ENCODE measurements at regions not wholly inside any gene's neighbourhood (a gene's known extent, or its start where the extent isn't known, plus 50 kb on each side); places are given as distances from the start of the nearest gene placed in this dataset.
A peak's percentile ranks its signal among the peaks of the same experiment; 100 is the strongest.
"Not testable (repeated sequence)": the region's sequence is repeated elsewhere in the genome, so short reads cannot be mapped to it uniquely, and the experiment has no call there.

DNA sequence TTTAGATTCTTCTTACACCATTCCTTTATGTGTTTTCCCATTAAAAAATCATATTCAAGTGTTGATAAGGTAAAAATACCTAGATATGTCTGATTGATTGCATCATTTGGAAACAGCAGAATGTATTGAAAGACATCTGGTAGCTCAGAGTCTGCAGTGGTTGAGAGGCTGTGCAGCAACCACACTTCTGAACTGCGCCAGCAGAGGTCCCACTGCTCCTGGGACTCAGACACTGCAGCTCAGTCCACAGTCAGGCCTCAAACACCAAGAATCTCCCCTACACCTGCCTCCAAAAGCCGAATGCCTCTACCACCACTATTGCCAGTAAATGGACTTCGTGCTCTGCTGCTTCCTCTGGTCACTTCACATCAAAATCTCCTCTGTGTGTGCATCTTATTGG is 176.9 kb upstream of the LMCD1 start:
- TF ChIP-seq, protein P1, sequence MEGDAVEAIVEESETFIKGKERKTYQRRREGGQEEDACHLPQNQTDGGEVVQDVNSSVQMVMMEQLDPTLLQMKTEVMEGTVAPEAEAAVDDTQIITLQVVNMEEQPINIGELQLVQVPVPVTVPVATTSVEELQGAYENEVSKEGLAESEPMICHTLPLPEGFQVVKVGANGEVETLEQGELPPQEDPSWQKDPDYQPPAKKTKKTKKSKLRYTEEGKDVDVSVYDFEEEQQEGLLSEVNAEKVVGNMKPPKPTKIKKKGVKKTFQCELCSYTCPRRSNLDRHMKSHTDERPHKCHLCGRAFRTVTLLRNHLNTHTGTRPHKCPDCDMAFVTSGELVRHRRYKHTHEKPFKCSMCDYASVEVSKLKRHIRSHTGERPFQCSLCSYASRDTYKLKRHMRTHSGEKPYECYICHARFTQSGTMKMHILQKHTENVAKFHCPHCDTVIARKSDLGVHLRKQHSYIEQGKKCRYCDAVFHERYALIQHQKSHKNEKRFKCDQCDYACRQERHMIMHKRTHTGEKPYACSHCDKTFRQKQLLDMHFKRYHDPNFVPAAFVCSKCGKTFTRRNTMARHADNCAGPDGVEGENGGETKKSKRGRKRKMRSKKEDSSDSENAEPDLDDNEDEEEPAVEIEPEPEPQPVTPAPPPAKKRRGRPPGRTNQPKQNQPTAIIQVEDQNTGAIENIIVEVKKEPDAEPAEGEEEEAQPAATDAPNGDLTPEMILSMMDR (IDR thresholded peaks at IDR 0.05; ENCODE audit: control insufficient read depth, extremely low read depth, insufficient read depth): peak; percentile 47
- no peak for DNase-seq (ENCODE audit: low read depth)
- H3K4me3 ChIP-seq (ENCODE audit: low read depth, low read length): no peak overlapping the region

DNA sequence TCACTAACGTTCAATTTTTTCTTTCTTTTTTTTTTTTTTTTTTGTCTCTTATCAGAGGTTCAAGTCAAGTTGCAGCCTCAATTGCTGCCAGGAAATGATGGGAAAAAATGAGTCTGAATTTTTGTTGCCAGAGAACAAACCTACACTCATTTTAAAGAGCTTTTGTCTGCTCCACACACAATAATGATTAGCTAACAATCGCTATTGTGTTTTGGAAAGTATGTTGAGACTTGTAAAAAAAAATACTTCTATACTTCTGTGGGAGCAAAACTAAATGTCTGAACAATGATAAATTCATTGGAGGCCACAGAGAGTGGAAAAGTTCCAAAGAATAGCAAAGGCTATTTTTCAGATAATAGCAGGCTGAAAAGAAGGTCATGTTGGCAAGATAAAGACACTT is 176.3 kb upstream of the LMCD1 start:
- no peak for DNase-seq (ENCODE audit: low read depth)
- TF ChIP-seq, protein P1 (IDR thresholded peaks at IDR 0.05; ENCODE audit: control insufficient read depth, extremely low read depth, insufficient read depth): no peak

DNA sequence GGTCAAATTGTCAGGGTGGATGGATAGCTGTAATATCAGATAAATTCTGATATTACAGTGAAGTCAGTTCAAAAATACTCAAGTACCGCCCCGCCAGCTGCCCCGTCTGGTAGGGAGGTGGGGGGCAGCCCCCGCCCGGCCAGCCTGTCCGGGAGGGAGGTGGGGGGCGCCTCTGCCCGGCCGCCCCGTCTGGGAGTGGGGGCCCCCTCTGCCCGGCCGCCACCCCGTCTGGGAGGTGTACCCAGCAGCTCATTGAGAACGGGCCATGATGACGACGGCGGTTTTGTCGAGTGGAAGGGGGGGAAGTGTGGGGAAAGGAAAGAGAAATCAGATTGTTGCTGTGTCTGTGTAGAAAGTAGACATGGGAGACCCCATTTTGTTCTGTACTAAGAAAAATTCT is 175.8 kb upstream of the LMCD1 start:
- H3K4me3 ChIP-seq (ENCODE audit: low read depth, low read length); DNase-seq (ENCODE audit: low read depth): not testable (repeated sequence)

More for the DNA sequence above, 176.3 kb upstream of the LMCD1 start:
- no peak overlapping the region for H3K4me3 ChIP-seq (ENCODE audit: low read depth, low read length)

DNA sequence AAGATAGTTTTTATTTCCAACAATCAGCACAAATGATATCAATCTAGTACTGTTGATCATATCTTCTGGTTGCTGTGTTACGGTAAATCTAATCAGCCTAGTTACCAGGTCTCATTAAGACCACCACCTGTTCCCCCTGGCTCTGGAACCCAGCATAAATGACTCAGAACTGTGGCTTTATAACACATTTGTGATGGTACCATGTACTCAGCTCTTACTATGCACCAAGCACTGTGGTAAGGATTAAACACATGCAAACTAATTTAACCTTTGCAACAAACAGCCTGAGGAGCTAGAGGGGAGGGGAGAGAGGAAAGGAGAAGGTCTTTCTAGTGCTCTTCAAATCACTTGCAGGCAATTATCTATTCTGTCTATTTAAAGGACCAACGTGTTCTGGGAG is 173.9 kb upstream of the LMCD1 start:
- DNase-seq (ENCODE audit: low read depth): no peak
- TF ChIP-seq, protein P1 (IDR thresholded peaks at IDR 0.05; ENCODE audit: control insufficient read depth, extremely low read depth, insufficient read depth): no peak
- no peak overlapping the region for H3K4me3 ChIP-seq (ENCODE audit: low read depth, low read length)

DNA sequence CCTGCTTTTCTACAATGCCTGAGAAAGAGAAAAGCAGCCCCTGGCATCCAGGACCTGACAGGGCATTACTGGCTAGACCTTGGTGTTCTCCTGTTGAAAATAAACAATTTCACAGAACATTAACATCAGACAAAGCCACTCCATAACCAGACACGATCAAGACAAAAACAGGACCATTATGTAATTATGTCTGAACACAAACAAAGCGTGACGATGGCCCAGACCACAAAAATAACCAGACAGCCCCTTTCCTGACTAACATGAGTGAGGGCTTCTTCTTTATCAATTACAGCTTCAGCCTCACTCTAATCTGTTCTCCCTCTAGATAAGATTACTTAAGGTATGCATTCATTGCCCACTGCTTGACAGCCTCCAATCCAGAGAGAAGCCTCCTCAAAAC is 172.7 kb upstream of the LMCD1 start:
- TF ChIP-seq, protein P1 (IDR thresholded peaks at IDR 0.05; ENCODE audit: control insufficient read depth, extremely low read depth, insufficient read depth): no peak
- no peak overlapping the region for H3K4me3 ChIP-seq (ENCODE audit: low read depth, low read length)
- no peak for DNase-seq (ENCODE audit: low read depth)

DNA sequence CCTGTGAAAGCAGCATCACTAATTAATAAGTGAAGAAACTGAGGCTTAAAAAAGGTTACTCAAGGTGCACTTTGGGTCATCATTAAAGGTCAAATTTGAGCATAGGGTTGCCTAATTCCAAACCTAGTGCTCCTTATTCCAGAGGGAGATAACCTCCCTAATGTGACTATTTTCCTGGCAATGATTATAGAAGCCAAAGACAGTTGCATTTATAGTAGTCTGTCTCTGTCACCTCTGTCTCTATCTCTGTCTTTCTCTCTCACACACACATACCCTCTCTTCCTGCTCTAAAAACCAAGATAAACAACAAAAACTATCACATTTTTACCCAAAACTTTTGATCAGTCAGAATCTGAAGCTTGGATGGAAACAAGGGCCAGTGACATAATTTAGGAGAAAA is 172.0 kb upstream of the LMCD1 start:
- DNase-seq (ENCODE audit: low read depth): no peak

DNA sequence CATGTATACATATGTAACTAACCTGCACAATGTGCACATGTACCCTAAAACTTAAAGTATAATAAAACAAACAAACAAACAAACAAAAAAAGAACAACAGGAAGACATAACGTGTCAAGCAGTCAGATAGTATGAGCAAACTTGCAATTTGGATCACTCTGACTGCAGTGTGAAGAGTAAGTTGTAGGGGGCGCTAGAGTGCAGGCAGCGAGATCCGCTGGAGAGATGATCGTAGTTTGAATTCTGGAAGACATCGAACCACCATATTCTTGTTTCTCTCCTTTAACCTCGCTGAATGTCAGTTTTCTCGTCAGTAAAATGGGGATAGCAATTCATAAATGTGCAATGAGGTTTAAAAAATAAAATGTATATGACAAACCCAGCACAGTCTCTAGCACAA is 165.2 kb upstream of the LMCD1 start:
- DNase-seq (ENCODE audit: low read depth): no peak
- H3K4me3 ChIP-seq (ENCODE audit: low read depth, low read length): no peak overlapping the region
- TF ChIP-seq, protein P1 (IDR thresholded peaks at IDR 0.05; ENCODE audit: control insufficient read depth, extremely low read depth, insufficient read depth): peak; percentile 29

More for the DNA sequence above, 172.0 kb upstream of the LMCD1 start:
- TF ChIP-seq, protein P1 (IDR thresholded peaks at IDR 0.05; ENCODE audit: control insufficient read depth, extremely low read depth, insufficient read depth): no peak
- no peak overlapping the region for H3K4me3 ChIP-seq (ENCODE audit: low read depth, low read length)

All from LNCaP clone FGC (cell line).